ENCODE measurements at regions not wholly inside any gene's neighbourhood (a gene's known extent, or its start where the extent isn't known, plus 50 kb on each side); places are given as distances from the start of the nearest gene placed in this dataset.

- no peak overlapping the region for H3K9ac ChIP-seq
- H3K9me3 ChIP-seq = no peaks in the 10 kb centered on the region
- no peaks in the 10 kb centered on the region for H3K36me3 ChIP-seq
- no peak overlapping the region for H3K4me3 ChIP-seq
- TF ChIP-seq Cebpa-rat (IDR thresholded peaks at IDR 0.05) = no peak
- H3K4me2 ChIP-seq = no peak overlapping the region
- H4K20me1 ChIP-seq = no peaks in the 10 kb centered on the region
- H3K4me1 ChIP-seq = 0 out of 2 replicates have a peak, but pooled peaks cover 8% of the 10 kb centered on the region
- no peaks in the 10 kb centered on the region for H3K27me3 ChIP-seq
- no peak overlapping the region for H3K27ac ChIP-seq
Observed at GRCh38 chr10:4219901-4220300, 434.9 kb upstream of the KLF6 start.

GRCh38 chr10:4217653-4218052 lies 432.6 kb upstream of the KLF6 start:
- H3K4me2 ChIP-seq = no peak overlapping the region
- H3K9ac ChIP-seq = no peak overlapping the region
- H4K20me1 ChIP-seq = no peaks in the 10 kb centered on the region
- no peak for TF ChIP-seq Cebpa-rat (IDR thresholded peaks at IDR 0.05)
- no peak overlapping the region for H3K27ac ChIP-seq
- H3K9me3 ChIP-seq = no peaks in the 10 kb centered on the region
- 0 out of 2 replicates have a peak, but pooled peaks cover 8% of the 10 kb centered on the region for H3K4me1 ChIP-seq
- no peaks in the 10 kb centered on the region for H3K27me3 ChIP-seq
- no peaks in the 10 kb centered on the region for H3K36me3 ChIP-seq
- H3K4me3 ChIP-seq = no peak overlapping the region

- no peak overlapping the region for H3K9ac ChIP-seq
- H3K27me3 ChIP-seq = no peaks in the 10 kb centered on the region
- H3K36me3 ChIP-seq = no peaks in the 10 kb centered on the region
- no peak overlapping the region for H3K4me2 ChIP-seq
- H3K27ac ChIP-seq = no peak overlapping the region
- H4K20me1 ChIP-seq = no peaks in the 10 kb centered on the region
- no peaks in the 10 kb centered on the region for H3K9me3 ChIP-seq
- TF ChIP-seq Cebpa-rat (IDR thresholded peaks at IDR 0.05) = no peak
- 0 out of 2 replicates have a peak, but pooled peaks cover 8% of the 10 kb centered on the region for H3K4me1 ChIP-seq
- H3K4me3 ChIP-seq = no peak overlapping the region
Observed at GRCh38 chr10:4217187-4217586, 432.2 kb upstream of the KLF6 start.

- 0 out of 2 replicates have a peak, but pooled peaks cover 8% of the 10 kb centered on the region for H3K4me1 ChIP-seq
- H3K9ac ChIP-seq = no peak overlapping the region
- no peaks in the 10 kb centered on the region for H3K9me3 ChIP-seq
- no peaks in the 10 kb centered on the region for H4K20me1 ChIP-seq
- no peaks in the 10 kb centered on the region for H3K36me3 ChIP-seq
- no peak for TF ChIP-seq Cebpa-rat (IDR thresholded peaks at IDR 0.05)
- H3K4me3 ChIP-seq = no peak overlapping the region
- H3K27me3 ChIP-seq = no peaks in the 10 kb centered on the region
- H3K4me2 ChIP-seq = no peak overlapping the region
- no peak overlapping the region for H3K27ac ChIP-seq
Observed at GRCh38 chr10:4216726-4217125, 431.7 kb upstream of the KLF6 start.

- no peak overlapping the region for H3K9ac ChIP-seq
- H3K4me1 ChIP-seq = 0 out of 2 replicates have a peak, but pooled peaks cover under 1% of the 10 kb centered on the region
- no peaks in the 10 kb centered on the region for H4K20me1 ChIP-seq
- no peak overlapping the region for H3K4me2 ChIP-seq
- no peaks in the 10 kb centered on the region for H3K36me3 ChIP-seq
- no peaks in the 10 kb centered on the region for H3K9me3 ChIP-seq
- H3K4me3 ChIP-seq = no peak overlapping the region
- H3K27ac ChIP-seq = no peak overlapping the region
- H3K27me3 ChIP-seq = no peaks in the 10 kb centered on the region
- TF ChIP-seq Cebpa-rat (IDR thresholded peaks at IDR 0.05) = no peak
Observed at GRCh38 chr10:4215963-4216575, 431.1 kb upstream of the KLF6 start.

DNA sequence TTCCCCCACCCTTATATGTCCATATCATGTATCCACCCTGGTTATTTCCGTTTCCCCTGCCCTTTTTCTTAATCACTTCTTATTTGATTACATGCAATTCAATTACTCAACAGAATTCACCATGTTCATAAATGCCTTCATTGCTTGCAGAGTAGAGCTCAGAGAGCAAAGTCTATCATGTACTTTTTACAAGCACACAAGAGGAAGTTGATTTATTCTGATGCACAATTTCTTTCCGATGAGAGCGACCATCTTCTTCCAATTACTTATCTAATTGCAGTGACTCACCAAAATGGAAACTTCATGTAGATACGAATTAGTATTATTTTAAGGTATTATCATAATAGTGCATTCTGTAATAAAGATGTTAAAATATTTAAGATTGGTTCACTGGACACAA lies 430.5 kb upstream of the KLF6 start:
- no peaks in the 10 kb centered on the region for H3K36me3 ChIP-seq
- no peak overlapping the region for H3K27ac ChIP-seq
- H3K27me3 ChIP-seq = no peaks in the 10 kb centered on the region
- no peaks in the 10 kb centered on the region for H3K4me1 ChIP-seq
- H3K9ac ChIP-seq = no peak overlapping the region
- no peak overlapping the region for H3K4me3 ChIP-seq
- no peak for TF ChIP-seq Cebpa-rat (IDR thresholded peaks at IDR 0.05)
- H4K20me1 ChIP-seq = no peaks in the 10 kb centered on the region
- no peaks in the 10 kb centered on the region for H3K9me3 ChIP-seq
- no peak overlapping the region for H3K4me2 ChIP-seq

DNA sequence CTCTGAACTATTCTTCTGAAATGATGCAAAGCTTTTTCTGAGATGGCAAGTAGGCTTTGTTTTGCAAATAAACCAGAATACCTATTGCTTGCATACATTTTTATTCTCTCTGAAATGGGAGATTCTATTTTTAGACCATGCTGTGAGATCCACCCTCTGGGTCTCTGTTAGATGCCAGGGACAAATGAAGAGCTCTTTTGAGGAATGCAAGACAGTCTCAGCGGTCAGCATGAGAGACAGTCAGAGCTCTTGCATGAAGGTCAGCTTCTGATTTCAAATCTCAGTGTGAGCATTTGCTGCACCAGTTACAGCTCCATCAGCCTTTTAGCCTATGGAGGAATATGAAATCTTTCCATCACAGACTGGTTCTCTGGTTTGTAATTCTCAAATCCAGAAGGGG lies 429.9 kb upstream of the KLF6 start:
- H3K27ac ChIP-seq = no peak overlapping the region
- H3K4me3 ChIP-seq = no peak overlapping the region
- no peak for TF ChIP-seq Cebpa-rat (IDR thresholded peaks at IDR 0.05)
- H3K27me3 ChIP-seq = no peaks in the 10 kb centered on the region
- no peak overlapping the region for H3K4me2 ChIP-seq
- H3K9me3 ChIP-seq = no peaks in the 10 kb centered on the region
- H3K36me3 ChIP-seq = no peaks in the 10 kb centered on the region
- H4K20me1 ChIP-seq = no peaks in the 10 kb centered on the region
- no peak overlapping the region for H3K9ac ChIP-seq
- no peaks in the 10 kb centered on the region for H3K4me1 ChIP-seq

DNA sequence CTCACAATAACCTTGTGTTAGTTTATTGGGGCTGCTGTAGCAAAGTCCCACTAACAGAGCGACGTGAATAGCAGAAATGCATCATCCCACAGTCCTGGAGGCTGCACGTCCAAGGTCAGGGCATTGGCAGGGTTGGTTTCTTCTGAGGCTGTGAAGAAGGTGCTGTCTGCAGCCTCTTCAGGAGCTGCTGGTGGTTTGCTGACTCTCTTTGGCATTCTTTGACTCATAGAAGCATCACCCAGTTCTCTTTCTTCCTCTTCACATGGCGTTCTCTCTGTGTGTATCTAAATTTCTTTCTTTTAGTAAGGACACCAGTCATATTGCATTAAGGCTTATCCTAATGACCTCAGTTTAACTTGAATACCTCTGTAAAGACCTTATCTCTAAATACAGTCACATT lies 428.4 kb upstream of the KLF6 start:
- Histone ChIP-seq H3K4me2 (no peak overlapping the region), H3K27me3 (no peaks in the 10 kb centered on the region), H3K4me3 (no peak overlapping the region), H3K9ac (no peak overlapping the region), H3K36me3 (no peaks in the 10 kb centered on the region), H4K20me1 (no peaks in the 10 kb centered on the region), H3K4me1 (no peaks in the 10 kb centered on the region), H3K9me3 (no peaks in the 10 kb centered on the region), H3K27ac (no peak overlapping the region)
- TF ChIP-seq Cebpa-rat (IDR thresholded peaks at IDR 0.05) = no peak

DNA sequence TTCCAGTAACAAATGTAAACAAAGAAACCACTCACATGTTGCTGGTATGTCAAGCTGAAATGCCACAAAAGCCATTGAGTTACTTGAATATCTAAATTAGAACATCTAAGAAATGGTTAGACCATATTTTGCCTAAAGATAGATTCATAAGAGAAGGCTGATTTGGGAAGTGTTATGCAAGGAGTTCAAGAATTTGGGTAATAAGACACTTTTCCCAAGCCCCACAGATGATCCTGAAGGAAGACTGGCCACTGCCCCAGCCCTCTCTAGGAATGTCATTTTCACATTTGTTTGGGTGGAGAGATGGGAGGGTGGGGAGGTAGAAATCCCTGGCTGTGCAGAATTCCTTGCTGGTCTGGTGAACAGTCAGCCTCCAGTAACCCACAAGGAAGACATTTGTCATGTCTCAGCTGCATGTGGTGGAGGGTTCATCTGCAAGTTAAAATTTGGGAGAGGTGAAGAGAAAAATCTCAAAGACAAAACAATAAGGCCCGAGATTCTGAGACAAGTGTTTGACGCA lies 427.2 kb upstream of the KLF6 start:
- Histone ChIP-seq H3K36me3 (no peaks in the 10 kb centered on the region), H3K27ac (no peak overlapping the region), H3K9me3 (no peaks in the 10 kb centered on the region), H3K4me1 (no peaks in the 10 kb centered on the region), H4K20me1 (no peaks in the 10 kb centered on the region), H3K4me3 (no peak overlapping the region), H3K4me2 (no peak overlapping the region), H3K9ac (no peak overlapping the region), H3K27me3 (no peaks in the 10 kb centered on the region)
- TF ChIP-seq Cebpa-rat (IDR thresholded peaks at IDR 0.05) = no peak

DNA sequence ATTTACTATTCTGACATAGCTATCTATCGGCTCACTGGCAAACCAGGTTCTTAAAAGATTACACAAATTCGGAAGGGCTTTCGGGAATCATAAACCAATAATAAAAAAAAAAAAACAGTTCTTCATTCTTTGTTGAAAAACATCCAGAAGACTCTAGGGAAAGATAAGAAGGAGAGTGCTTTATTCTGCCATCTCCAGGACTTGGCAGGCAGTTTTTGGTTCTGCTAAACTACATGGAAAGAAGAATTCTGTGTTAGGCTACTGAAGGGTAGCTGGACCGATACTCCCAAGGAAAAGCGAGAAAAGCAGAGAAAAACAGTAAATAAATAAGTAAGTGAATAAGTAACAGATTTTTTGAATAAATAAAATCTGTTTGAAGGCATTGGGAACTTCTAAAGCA lies 423.5 kb upstream of the KLF6 start:
- Histone ChIP-seq H3K4me3 (no peak overlapping the region), H3K4me2 (no peak overlapping the region), H4K20me1 (no peaks in the 10 kb centered on the region), H3K9me3 (no peaks in the 10 kb centered on the region), H3K9ac (no peak overlapping the region), H3K4me1 (no peaks in the 10 kb centered on the region), H3K27me3 (no peaks in the 10 kb centered on the region), H3K27ac (no peak overlapping the region), H3K36me3 (no peaks in the 10 kb centered on the region)
- no peak for TF ChIP-seq Cebpa-rat (IDR thresholded peaks at IDR 0.05)

- H3K27ac ChIP-seq = no peak overlapping the region
- no peak overlapping the region for H3K9ac ChIP-seq
- no peaks in the 10 kb centered on the region for H3K4me1 ChIP-seq
- H4K20me1 ChIP-seq = no peaks in the 10 kb centered on the region
- no peak overlapping the region for H3K4me3 ChIP-seq
- no peaks in the 10 kb centered on the region for H3K27me3 ChIP-seq
- H3K4me2 ChIP-seq = no peak overlapping the region
- H3K9me3 ChIP-seq = no peaks in the 10 kb centered on the region
- TF ChIP-seq Cebpa-rat (IDR thresholded peaks at IDR 0.05) = no peak
- H3K36me3 ChIP-seq = no peaks in the 10 kb centered on the region
Observed at GRCh38 chr10:4205113-4205512, 420.1 kb upstream of the KLF6 start.
